AG20443 (cell line): ENCODE measurements at regions not wholly inside any gene's neighbourhood (a gene's known extent, or its start where the extent isn't known, plus 50 kb on each side); places are given as distances from the start of the nearest gene placed in this dataset.
"Not testable (repeated sequence)": the region's sequence is repeated elsewhere in the genome, so short reads cannot be mapped to it uniquely, and the experiment has no call there.

Source experiments
- DNase-seq: peaks from one replicate; pipeline ENCODE4 v3.0.0; 2012; ENCODE audit warnings: low spot score, mixed read lengths

DNA sequence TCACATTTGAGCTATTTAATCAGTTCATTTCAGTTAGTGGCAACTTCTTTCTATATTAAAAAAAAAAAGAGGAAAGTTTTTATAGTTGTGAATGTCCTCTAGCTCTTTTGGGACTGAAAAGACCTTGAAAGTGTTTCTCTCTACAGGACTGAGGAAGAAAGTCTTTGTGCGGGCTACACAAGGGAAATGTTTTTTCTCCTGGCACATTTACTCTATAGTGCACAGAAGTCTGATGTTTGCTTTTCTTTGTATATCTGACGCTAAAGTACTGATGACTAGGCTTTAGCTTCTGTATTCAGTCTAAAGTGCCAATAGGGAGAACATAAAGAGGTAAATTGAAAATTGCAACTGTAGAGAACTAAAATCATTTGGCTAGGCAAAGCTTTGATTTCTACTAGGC is 737.4 kb upstream of the LUZP2 start:
- no peak for DNase-seq

DNA sequence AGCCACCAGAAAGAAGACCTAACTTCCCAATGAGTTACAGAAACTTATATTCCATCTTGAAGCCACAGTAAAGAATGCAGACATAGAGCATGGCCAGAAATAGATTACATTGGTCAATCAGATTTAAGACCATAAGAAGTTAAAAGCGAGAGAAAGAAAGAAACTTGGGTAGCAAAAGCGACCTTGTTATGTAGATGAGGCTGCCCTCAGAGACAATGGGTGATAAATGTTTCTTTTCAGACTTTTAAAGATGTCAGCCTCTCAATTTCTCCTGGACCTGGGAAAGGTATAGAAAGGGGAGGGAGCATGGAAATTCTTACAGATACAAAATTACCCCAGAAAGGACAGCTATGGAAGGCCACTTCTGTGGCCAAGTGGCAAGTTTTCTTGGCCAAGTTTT is 732.6 kb upstream of the LUZP2 start:
- no peak for DNase-seq

DNA sequence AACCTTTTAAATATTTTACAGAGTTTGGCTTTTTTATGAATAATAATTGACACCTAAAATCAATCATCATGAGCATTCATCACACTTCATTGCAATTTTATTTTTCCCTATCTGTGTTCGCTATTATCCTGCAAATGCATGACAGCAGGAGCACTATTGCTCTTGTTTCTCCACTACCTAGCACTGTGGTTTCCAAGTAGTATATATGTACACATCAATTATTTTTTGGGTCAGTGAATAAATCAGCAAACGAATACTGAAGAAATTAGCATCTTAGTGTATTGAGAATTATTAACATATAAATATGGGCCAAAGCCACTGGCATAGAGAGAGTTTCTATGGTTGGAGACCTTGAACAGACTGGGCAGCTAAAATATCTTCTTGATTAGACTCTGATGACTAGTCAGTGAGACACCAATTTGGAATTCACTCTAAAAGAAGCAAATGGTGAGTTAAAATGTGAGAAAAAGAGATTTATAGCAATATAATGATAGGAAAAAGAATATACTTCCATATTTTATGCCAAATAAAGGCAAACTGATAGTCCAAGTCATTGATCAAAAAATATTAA is 731.1 kb upstream of the LUZP2 start:
- peak; percentile 9 for DNase-seq

DNA sequence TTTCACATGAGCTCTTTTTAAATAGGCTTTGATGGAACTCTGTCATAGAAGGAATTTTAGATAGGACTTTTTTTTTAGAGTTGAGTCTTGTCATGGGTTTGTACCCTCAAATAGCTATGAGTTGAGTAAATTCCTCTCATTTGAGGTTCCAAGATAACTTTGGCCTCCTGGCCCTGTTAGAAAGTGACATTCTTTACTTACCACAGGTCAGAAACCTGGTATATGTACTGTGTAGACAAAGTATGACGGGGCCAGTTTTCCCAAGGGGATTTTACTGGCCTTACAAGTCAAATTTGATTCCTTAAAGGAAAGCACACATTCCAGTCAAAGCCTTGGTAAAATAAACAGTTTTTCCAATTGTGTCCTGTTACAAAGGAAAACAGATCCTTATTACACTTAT is 729.3 kb upstream of the LUZP2 start:
- DNase-seq: no peak

DNA sequence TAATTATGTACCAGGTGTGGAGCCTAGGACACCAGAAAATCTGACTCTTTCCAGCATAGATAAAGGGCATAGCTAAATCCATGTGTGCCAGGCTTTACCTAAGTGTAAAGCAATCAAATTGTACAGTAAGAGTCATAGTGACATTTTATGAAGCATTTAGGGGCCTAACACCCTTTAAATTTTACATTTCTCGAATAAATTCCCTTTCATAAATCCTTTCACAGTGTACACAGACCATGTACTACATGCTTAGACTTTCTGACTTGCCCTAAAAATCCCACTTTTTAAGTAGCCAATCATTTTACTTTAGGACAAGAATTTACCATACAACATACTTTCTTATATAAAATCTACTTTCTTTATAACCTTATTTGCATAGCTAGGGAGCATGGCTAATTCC is 727.6 kb upstream of the LUZP2 start:
- no peak for DNase-seq

DNA sequence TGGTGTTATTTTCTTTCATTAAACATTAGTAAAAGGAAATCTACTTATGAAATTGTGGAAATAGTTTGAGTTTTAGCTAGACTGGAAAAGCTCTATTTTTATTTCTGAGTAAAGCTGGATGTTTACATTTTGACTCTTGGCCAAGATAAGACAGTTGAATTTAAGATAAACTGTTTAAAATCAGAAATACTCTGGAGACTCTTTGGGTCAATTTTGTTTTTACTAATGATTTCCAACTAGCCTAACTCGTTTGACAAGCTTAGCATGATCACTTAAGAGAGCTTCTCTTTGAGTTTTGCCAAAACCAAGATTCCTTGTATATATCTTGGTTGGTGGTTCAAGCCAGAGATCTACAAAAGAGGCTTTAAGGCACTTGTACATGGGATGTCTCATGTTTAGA is 724.8 kb upstream of the LUZP2 start:
- no peak for DNase-seq

DNA sequence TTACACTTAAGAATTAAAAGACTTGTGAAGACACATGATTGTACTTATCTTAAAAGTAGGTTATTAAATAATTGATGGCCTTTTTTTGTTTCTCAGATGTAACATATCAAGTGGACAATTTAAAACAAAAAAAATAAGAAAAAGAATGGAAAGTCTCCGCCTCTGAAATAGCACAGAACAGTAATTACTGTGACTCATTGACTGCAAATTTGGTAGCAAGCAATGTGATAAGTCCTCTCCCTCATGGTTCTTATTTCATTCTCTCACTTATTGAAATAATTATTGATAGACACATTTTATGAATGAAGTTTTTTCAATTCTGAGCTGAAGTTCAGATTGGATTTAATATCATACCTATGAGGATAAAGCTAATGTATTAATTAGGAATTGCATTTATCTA is 717.9 kb upstream of the LUZP2 start:
- peak; percentile 9 for DNase-seq

DNA sequence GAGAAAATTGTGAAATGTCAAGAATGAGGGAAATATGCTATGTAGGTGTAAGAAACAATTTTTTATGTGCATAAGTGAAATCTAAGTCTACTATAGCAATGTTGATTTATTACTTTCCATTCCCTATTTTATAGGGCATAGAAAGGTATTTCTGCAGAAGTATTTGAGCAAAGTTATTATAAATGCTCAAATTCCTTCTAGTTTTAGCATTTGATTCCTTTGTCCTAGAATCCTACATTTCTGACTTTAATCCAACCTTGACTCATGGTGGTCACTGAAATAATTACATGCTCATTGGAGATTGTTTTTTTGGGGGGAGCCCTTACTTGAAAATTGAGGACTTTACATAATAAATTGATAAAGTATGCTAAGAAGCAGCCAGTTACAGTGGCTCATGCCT is 716.6 kb upstream of the LUZP2 start:
- DNase-seq: no peak

DNA sequence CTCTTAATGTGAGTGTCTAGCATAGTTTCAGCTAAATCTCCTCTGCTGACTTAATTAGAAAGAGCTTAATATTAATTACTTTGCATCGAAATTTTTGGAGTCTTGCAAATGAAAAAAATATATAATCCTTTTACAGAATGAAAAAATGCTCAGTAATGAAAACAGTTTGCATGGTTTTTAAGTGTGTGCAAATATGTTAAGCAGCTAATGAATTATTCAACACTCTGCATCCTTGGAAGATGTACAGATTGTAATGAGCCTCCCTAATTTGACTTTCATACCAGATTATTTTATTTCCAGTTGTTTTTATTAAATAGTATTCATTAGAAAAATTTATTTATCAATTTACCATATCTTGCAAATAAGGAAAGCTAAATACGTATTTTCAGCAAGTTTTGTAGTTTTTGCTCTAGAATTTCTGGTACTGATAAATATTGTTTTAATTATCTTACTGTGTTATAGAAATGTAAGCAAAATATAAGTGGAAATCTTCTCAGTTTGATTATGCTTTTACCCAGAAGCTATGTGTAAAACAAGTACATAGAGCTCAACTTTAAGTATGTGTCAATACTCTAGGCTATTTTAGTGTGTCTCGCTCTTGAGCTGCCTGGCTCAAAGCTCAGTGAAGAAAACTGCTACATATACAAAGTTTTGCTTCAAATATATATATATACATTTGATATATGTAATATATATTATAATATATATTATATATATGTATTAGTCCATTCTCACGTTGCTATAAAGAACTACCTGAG is 714.9 kb upstream of the LUZP2 start:
- DNase-seq: no peak

DNA sequence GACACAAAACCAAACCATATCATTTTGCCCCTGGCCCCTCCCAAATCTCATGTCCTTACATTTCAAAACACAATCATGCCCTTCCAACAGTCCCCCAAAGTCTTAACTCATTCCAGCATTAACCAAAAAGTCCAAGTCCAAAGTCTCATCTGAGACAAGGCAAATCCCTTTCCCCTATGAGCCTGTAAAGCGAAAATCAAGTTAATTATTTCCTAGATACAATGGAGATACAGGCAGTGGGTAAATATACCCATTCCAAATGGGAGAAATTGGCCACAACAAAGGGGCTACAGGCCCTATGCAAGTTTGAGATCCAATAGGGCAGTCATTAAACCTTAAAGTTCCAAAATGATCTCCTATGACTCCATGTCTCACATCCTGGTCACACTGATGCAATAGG is 709.9 kb upstream of the LUZP2 start:
- not testable (repeated sequence) for DNase-seq

DNA sequence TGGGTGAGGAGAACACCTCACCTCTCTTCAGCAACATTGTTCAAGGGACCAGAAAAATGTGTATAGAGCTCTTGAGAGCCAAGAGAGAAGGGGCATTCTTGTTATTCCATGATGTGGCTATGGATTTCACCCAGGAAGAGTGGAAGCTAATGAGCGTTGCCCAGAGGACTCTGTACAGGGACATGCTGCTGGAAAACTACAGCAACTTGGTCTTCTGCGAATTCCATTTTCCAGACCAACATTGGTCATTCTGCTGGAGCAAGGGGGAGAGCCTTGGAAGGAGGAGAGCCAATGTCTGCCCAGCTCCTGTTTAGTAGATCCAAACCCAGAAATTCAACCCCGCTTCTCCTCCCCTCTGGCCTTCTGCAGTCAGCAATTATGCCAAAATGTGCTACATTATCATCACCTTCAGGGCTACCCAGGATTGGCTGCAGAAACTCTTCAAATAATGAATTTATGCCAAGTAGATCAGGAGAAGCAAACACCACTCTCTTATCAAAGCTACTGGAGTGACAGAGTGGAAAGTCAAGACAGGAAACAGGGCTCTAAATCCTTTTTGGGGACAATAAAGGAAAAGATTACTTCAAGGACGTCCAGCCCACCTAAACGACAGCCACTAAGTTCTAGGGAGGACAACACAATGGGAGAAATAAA is 707.5 kb upstream of the LUZP2 start:
- no peak for DNase-seq

DNA sequence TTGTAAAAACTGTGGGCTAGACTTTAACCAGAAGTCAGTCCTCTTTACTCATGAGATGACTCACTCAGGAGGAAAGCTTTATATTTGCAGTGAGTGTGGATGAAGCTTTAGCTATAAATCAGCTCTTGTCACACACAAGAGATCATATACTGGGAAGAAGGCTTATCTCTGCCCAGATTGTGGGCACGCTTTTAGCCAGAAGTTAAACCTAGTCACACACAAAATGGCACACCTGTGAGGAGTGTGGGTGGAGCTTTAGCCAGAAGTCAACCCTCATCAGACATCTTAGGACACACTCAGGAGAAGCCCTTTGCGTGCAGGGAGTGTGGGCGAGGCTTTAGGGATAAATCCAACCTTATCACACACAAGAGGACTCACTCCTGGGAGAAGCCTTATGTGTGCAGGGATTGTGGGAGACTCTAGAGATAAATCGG is 706.9 kb upstream of the LUZP2 start:
- DNase-seq: peak; percentile 23

DNA sequence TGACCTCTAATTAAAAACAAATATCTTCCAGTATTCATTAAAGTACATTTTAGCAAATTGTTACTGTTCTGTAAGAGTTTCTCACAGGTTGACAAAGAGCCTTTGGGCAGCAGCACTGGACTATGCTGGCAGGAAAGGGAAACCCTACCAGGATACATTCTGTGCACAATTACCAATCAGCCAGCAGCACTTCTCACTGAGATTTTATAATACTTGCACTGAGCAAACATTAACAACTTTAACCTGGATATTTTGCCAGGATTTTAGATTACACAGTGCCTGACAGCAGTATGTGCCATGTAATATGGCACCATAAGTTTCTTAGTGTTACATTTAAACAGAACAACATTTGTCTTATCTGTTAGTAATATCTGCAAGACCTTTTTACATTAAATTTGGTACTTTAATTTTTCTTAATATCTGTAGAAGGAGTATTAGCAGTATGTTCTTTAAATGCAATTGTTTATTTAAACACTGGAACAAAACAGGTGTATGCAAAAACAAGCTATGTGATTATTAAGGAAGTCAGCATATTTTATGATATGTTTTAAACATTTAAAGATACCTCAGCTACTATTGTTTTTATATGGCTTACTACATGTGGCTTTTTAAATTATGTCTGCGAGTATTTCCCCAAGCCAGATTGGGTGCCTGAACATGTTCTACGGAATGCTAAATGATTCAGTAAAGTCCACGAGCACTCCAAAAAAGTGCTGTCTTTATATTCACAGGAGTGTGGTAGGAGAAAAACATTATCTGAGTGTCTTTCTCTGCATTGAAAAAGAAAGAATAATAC is 699.0 kb upstream of the LUZP2 start:
- DNase-seq: no peak

DNA sequence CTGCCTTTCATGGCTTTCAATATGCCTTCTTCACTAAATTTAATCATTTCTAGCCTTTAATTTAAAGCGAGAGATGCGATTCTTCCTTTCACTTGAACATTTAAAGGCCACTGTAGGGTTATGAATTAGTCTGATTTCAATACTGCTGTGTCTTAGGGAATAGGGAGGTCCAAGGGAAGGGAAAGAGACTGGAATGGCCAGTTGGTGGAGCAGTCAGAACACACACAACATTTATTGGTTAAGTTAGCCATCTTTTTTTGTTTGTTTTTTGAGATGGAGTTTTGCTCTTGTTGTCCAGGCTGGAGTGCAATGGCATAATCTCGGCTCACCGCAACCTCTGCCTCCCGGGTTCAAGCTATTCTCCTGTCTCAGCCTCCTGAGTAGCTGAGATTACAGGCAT is 662.5 kb upstream of the LUZP2 start:
- peak; percentile 7 for DNase-seq

DNA sequence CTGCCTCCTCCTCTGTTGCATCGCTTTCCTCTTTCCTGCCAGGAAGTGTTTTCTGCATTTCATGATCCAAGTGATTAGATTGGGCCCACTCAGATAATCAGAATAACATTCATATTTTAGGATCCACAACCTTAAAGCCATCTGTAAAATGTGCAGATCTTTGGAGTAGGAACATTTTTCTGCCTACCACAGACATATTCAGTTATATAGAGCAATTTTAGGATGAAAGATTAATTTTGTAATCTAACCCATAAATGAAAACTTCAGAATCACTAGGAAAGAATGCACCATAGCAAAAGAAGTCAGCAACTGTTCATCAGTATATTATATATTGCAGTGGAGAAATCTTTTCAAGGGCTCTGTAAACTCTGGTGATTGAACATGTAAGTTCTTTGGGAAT is 659.9 kb upstream of the LUZP2 start:
- no peak for DNase-seq

DNA sequence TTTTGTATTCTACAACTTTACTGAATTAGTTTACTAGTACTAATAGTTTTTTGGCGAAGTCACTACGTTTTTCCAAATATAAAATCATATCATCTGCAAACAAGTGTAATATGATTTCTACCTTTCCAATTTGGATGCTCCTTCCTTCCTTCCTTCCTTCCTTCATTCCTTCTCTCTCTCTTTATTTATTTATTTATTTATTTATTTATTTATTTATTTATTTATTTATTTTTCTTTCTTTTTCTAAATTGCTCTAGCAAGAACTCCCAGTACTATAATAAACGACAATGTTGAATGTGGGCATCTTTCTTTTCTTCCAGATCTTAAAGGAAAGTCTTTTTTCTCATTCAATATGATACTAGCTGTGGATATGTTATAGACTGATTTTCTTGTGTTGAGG is 656.0 kb upstream of the LUZP2 start:
- DNase-seq: no peak

DNA sequence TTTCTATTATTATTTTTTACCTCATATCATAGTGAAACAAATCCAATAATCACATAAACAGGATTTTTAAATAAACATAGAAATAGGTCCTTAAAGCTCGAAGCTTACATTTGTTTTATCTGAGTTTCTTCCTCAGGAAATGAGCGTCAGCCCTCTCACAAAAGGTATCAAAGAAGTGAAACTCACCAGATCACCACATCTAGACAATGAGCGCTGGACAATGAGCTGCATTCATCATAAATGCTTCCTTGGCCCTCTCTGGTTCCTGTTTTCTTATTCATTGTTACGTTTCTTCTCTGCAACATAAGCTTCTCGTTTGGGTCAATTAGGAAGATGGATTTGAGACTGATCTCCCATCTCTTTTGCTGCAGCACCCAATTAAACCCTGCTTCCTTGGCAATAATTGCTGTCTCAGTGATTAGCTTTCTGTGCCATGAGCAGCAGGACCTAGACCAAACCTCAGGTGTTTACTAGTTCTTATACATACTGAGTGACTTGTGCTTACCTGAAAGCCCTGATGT is 649.9 kb upstream of the LUZP2 start:
- no peak for DNase-seq

DNA sequence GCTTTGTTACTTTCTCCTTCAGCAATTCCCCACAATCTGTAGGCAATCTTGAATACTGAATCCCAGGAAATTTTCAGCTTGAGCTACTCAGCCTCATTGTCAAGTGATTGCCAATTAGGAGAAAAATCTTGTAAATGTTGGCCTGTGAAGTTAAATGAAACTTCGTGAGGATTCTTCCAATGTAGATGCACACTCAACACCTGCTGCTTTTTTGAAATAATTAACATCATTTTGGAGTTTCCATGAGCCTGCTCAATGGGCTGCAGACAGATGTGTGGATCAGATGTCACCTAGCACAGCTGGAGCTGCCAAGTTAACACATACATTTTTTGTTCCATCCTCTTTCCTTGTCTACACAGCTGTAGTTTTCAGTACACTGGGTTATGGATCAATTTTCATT is 645.6 kb upstream of the LUZP2 start:
- no peak for DNase-seq

DNA sequence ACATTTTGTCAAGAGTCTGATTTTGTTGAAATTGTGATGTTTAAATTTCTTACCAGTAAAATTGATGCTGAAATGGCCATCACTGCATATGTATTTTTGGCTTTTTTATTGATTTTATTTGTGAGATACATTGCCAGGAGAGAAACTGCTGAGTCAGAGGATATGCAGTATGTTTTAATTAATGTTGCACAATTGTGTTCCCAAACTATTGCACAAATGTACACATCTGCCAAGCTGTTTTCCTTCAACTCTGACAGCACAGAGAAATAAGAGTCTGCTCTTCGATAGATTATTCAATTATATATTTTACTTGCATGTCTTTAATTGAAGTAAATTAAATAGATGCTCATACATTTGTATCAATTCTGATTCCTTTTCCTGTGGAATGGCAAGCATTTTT is 640.2 kb upstream of the LUZP2 start:
- no peak for DNase-seq

DNA sequence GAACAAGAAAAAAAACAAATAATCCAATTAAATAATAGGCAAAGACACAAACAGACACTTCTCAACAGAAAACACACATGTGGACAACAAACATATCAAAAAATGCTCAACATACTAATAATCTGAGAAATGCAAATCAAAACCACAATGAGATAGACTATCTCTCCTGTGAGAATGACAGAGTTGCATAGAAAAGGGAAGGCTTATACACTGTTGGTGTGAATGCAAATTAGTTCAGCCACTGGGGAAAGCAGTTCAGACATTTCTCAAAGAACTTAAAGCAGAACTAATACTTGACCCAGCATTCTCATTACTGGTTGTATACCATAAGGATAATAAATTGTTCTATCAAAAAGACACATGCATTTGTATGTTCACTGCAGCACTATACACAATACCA is 637.8 kb upstream of the LUZP2 start:
- no peak for DNase-seq

DNA sequence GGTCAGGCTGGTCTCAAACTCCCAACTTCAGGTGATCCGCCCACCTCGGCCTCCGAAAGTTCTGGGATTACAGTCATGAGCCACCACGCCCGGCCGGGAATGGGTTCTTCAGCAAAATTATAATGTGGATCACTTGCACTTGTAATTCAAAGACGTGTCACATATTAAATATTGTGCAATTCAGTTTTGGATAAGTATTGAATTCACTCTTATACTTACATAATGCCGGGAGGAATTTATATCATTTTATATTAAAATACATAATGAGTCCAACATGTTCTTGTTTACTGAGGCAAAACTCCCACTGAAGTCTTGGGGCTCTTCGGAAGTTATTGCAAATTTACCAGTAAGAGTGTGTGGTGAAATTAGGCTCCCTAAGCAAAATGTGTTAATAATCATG is 635.2 kb upstream of the LUZP2 start:
- DNase-seq: no peak

DNA sequence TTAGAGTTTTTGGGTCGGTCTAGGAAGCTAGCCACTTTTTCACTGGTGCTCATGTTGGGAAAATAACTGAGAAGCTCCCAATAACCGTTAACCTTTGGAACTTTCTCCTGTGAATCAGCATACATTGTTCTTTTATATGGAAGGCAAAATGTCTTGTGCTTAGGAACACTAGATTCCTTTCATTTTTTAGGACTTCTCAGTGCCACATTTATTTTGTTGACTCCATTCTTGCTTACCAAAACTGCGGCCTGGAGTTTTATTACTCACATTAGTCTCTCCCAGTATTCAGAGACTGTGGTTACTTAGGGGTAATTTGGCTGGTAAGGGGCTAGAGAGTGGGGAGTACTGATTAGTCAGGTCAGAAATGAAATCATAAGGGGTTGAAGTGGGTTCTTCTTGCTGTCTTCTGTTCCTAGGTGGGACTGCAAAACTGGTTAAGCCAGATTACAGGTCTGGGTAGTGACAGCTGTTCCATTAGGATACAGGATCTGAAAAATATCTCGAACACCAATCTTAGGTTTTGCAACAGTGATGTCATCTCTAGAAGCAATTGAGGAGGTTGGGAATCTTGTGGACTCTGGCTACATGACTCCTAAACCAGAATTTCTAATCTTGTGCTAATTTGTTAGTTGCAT is 631.4 kb upstream of the LUZP2 start:
- peak; percentile 10 for DNase-seq
